HuH-7.5 (cell line): ENCODE measurements at regions not wholly inside any gene's neighbourhood (a gene's known extent, or its start where the extent isn't known, plus 50 kb on each side); places are given as distances from the start of the nearest gene placed in this dataset.
"Not testable (repeated sequence)": the region's sequence is repeated elsewhere in the genome, so short reads cannot be mapped to it uniquely, and the experiment has no call there.

Experiments used
- DNase-seq: peaks from one replicate; pipeline ENCODE4 v3.0.0; 2011; ENCODE audit warnings: low spot score

DNA sequence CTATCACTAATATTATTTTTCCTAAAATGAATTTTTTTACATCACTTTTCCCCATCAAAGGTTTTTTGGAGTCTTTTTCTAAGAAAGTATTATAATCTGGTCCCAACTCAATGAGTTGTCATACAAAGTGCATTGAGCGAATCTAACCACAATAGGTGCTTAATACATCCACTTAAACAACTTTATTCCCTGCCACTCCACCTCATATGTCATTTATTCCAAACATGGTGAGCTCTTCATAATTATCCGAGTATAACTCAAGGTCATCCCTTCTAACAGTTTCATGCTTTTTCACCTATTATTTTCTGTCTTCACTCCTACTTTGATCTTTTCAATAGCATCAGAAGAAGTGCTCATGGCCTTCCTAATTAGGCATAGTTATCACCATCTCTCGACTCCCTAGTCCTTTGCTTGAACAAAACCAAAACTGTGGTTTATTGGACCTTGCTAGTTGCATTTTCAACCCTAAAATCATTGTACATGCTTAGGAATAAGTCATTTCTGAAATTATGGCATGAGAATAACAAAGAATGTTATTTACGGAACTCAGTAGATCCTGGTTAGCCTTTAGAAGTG lies 754.7 kb upstream of the CTNND2 start:
- no peak for DNase-seq

- not testable (repeated sequence) for DNase-seq
Measured at GRCh38 chr5:12657914-12658474, 753.7 kb upstream of the CTNND2 start.

- DNase-seq: no peak
Measured at GRCh38 chr5:12655675-12656074, 751.4 kb upstream of the CTNND2 start.

GRCh38 chr5:12652201-12652600 lies 748.0 kb upstream of the CTNND2 start:
- no peak for DNase-seq

DNA sequence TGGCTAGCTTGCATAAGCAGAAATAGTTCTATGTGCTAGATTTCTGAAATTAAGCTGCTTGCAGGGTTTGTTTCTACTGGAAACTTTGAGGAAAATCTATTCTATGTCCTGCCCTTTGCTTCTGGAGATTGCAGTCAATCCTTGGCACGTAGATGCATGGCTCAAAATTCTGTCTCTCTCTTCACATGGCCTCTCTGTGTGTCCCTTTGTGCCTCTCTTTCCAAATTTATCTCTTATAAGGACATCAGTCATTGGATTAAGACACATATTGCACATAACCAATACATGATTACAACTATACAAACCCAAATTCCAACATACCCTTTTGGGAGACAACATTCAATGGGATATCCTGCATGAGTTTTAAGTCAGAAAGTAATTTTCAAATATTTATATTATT lies 744.3 kb upstream of the CTNND2 start:
- DNase-seq: no peak

DNA sequence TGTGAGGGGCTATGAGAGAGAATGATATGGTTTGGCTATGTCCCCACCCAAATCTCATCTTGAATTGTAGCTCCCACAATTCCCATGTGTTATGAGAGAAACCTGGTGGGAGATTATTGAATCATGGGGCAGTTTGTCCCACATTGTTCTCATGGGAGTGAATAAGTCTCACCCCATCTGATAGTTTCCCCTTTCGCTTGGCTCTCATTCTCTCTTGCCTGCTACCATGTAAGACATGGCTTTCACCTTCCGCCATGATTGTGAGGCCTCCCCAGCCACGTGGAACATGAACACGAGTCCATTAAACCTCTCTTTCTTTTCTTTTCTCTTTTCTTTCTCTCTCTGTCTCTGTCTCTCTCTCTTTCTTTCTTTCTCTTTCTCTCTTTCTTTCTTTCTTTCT lies 743.4 kb upstream of the CTNND2 start:
- no peak for DNase-seq

DNA sequence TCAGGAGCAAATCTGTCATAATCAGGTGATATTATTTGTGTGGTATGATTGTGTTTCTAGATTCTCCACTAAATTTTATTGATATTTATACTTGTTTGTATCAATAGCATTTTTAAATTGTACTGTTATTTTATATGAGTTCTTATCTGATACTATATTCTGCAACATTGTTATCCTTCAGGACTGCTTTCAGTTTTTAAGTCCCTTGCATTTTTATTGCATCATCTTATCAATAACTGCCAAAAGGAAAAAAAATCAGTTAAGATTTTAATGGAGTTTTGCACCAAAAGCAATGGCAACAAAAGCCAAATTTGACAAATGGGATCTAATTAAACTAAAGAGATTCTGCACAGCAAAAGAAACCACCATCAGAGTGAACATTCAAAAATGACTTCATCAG lies 741.3 kb upstream of the CTNND2 start:
- no peak for DNase-seq

GRCh38 chr5:12636209-12636608 lies 732.0 kb upstream of the CTNND2 start:
- no peak for DNase-seq

GRCh38 chr5:12626556-12626955 lies 722.3 kb upstream of the CTNND2 start:
- no peak for DNase-seq

- DNase-seq: no peak
Measured at GRCh38 chr5:12625667-12626263, 721.5 kb upstream of the CTNND2 start.

DNA sequence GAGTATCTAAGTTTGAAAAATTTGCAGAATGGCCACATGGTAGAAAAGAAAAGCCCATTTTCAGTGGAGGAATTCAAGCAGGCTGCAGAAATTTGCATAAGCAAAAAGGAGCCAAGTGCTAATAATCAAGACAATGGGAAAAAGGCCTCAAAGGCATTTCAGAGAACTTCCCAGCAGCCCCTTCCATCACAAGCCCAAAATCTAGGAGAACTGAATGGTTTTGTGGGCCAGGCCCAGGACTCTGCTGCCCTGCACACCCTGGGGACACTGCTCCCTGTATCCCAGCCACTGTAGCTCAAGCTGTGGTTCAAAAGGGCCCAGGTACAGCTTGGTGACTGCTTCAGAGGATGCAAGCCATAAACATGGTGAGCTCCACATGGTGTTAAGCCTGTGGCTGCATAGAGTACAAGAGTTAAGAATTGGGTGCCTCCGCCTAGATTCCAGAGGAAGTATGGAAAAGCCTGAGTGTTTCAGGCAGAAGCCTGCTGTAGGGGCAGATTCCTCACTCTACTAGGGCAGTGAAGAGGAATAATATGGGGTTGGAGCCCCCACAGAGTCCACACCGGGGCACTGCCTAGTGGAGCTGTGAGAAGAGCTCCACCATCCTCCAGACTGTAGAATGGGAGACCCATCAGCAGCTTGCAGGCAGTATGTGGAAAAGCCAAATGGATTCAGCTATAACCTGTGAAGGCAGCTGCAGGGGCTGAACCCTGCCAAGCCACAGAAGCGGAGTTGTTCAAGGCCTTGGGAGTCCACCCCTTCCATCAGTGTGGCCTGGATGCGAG lies 720.7 kb upstream of the CTNND2 start:
- no peak for DNase-seq

GRCh38 chr5:12623408-12623807 lies 719.2 kb upstream of the CTNND2 start:
- no peak for DNase-seq

GRCh38 chr5:12616093-12616492 lies 711.8 kb upstream of the CTNND2 start:
- DNase-seq: no peak

GRCh38 chr5:12615141-12615820 lies 711.0 kb upstream of the CTNND2 start:
- DNase-seq: no peak

DNA sequence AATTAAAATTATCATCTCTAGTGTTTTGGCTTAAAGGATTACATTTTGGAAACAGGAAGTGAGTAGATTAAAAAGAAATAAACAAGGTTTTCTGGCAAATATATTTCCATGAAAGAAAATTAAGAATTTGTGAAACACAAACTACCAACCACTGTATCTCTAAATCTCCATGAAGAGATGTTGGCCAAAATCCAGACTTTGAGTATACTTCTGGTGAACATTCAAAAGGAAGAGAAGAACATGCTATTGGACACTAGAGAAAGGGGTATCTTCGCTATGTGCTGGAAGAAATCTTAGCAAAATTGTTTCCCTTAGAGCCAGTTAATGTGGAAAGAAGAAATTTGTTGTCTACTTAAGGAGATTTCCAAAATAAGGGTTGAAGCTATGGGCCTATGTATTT lies 710.4 kb upstream of the CTNND2 start:
- no peak for DNase-seq

DNA sequence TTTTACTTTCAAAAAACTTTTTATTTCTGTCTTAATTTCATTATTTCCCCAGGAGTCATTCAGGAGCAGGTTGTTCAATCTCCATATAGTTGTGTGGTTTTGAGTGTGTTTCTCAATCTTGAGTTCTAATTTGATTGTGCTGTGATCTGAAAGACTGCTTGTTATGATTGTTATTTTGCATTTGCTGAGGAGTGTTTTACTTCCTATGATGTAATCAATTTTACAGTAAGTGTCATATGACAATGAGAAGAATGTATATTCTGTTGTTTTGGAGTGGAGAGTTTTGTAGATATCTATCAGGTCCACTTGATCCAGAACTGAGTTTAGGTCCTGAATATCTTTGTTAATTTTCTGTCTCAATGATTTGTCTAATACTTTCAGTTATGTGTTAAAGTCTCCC lies 706.9 kb upstream of the CTNND2 start:
- no peak for DNase-seq

- DNase-seq: not testable (repeated sequence)
Measured at GRCh38 chr5:12607817-12608216, 703.6 kb upstream of the CTNND2 start.

DNA sequence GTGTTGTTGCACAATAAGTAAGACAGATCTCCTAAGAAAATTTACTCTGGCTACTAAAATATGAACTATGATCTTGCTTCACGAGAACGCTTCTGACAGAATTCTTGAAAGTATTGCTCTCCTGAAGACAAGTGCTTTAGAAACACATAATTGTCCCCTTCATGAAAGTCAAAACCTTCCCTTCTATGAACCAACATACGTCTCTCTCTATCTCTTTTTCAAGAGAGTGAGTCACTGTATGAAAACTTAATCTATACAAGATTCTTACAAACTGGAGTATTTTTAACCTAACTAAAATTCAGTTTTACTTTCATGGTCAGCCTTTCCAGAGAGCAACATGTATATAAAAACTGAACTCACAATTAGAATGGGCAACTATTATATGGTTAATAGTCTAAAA lies 688.0 kb upstream of the CTNND2 start:
- no peak for DNase-seq

GRCh38 chr5:12586406-12586805 lies 682.2 kb upstream of the CTNND2 start:
- DNase-seq: no peak

GRCh38 chr5:12578803-12579202 lies 674.6 kb upstream of the CTNND2 start:
- DNase-seq: not testable (repeated sequence)

DNA sequence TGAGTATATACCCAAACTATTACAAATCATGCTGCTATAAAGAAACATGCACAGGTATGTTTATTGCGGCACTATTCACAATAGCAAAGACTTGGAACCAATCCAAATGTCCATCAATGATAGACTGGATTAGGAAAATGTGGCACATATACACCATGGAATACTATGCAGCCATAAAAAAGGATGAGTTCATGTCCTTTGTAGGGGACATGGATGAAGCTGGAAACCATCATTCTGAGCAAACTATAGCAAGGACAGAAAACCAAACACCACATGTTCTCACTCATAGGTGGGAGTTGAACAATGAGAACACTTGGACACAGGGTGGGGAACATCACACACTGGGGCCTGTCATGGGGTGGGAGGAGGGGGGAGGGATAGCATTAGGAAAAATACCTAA lies 672.7 kb upstream of the CTNND2 start:
- not testable (repeated sequence) for DNase-seq

DNA sequence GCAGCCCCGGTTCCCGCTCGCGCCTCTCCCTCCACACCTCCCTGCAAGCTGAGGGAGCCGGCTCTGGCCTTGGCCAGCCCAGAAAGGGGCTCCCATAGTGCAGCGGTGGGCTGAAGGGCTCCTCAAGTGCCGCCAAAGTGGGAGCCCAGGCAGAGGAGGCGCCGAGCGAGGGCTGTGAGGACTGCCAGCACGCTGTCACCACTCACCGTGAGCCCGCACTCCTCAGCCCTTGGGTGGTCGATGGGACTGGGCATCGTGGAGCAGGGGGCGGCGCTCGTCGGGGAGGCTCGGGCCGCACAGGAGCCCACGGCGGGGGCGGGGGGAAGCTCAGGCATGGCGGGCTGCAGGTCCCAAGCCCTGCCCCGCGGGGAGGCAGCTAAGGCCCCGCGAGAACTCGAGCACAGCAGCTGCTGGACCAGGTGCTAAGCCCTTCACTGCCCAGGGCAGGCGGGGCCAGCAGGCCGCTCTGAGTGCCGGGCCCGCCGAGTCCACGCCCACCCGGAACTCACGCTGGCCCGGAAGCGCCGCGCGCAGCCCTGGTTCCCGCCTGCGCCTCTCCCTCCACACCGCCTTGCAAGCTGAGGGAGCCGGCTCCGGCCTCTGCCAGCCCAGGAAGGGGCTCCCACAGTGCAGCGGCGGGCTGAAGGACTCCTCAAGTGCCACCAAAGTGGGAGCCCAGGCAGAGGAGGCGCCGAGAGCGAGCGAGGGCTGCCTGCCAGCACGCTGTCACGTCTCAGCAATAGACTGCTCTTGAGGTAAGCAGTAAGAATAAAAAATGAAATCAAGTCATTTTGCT lies 670.2 kb upstream of the CTNND2 start:
- DNase-seq: peak; percentile 7
